ENCODE measurements at regions not wholly inside any gene's neighbourhood (a gene's known extent, or its start where the extent isn't known, plus 50 kb on each side); places are given as distances from the start of the nearest gene placed in this dataset.
A peak's percentile ranks its signal among the peaks of the same experiment; 100 is the strongest.

- Histone ChIP-seq H3K27me3 (peaks cover 3% of the 10 kb centered on the region), H3K4me3 (ENCODE audit: low read depth, low read length) (no peak overlapping the region), H3K9me3 (no peaks in the 10 kb centered on the region), H3K36me3 (no peaks in the 10 kb centered on the region), H3K4me1 (no peaks in the 10 kb centered on the region)
- no peak for TF ChIP-seq CTCF (IDR thresholded peaks at IDR 0.05; ENCODE audit: low read depth, low read length)
- DNase-seq = peak; percentile 3
These were observed 123.4 kb upstream of the ANO1 start for GRCh38 chr11:69954756-69955155.

GRCh38 chr11:69956669-69957190 lies 121.4 kb upstream of the ANO1 start:
- no peaks in the 10 kb centered on the region for H3K4me1 ChIP-seq
- no peak overlapping the region for H3K4me3 ChIP-seq (ENCODE audit: low read depth, low read length)
- TF ChIP-seq CTCF (IDR thresholded peaks at IDR 0.05; ENCODE audit: low read depth, low read length) = no peak
- DNase-seq = peak; percentile 4
- peaks cover 3% of the 10 kb centered on the region for H3K27me3 ChIP-seq
- no peaks in the 10 kb centered on the region for H3K9me3 ChIP-seq
- no peaks in the 10 kb centered on the region for H3K36me3 ChIP-seq

- no peaks in the 10 kb centered on the region for H3K4me1 ChIP-seq
- H3K36me3 ChIP-seq = no peaks in the 10 kb centered on the region
- H3K27me3 ChIP-seq = peaks cover 3% of the 10 kb centered on the region
- no peak for TF ChIP-seq CTCF (IDR thresholded peaks at IDR 0.05; ENCODE audit: low read depth, low read length)
- H3K4me3 ChIP-seq (ENCODE audit: low read depth, low read length) = no peak overlapping the region
- no peak for DNase-seq
- H3K9me3 ChIP-seq = no peaks in the 10 kb centered on the region
These were observed 120.3 kb upstream of the ANO1 start for GRCh38 chr11:69957849-69958248.

GRCh38 chr11:69958308-69958707 lies 119.8 kb upstream of the ANO1 start:
- no peaks in the 10 kb centered on the region for H3K36me3 ChIP-seq
- TF ChIP-seq CTCF (IDR thresholded peaks at IDR 0.05; ENCODE audit: low read depth, low read length) = no peak
- no peaks in the 10 kb centered on the region for H3K9me3 ChIP-seq
- H3K4me3 ChIP-seq (ENCODE audit: low read depth, low read length) = no peak overlapping the region
- H3K27me3 ChIP-seq = peaks cover 3% of the 10 kb centered on the region
- DNase-seq = peak; percentile 4
- H3K4me1 ChIP-seq = no peaks in the 10 kb centered on the region

- Histone ChIP-seq H3K4me1 (no peaks in the 10 kb centered on the region), H3K27me3 (peaks cover 3% of the 10 kb centered on the region), H3K9me3 (no peaks in the 10 kb centered on the region), H3K36me3 (no peaks in the 10 kb centered on the region), H3K4me3 (ENCODE audit: low read depth, low read length) (no peak overlapping the region)
- no peak for DNase-seq
- TF ChIP-seq CTCF (IDR thresholded peaks at IDR 0.05; ENCODE audit: low read depth, low read length) = no peak
These were observed 118.7 kb upstream of the ANO1 start for GRCh38 chr11:69959461-69959860.

- Histone ChIP-seq H3K9me3 (no peaks in the 10 kb centered on the region), H3K4me1 (no peaks in the 10 kb centered on the region), H3K4me3 (ENCODE audit: low read depth, low read length) (no peak overlapping the region), H3K27me3 (peaks cover 3% of the 10 kb centered on the region), H3K36me3 (no peaks in the 10 kb centered on the region)
- DNase-seq = no peak
- TF ChIP-seq CTCF (IDR thresholded peaks at IDR 0.05; ENCODE audit: low read depth, low read length) = no peak
These were observed 116.4 kb upstream of the ANO1 start for GRCh38 chr11:69961738-69962137.
